ENCODE measurements at regions not wholly inside any gene's neighbourhood (a gene's known extent, or its start where the extent isn't known, plus 50 kb on each side); places are given as distances from the start of the nearest gene placed in this dataset.

GRCh38 chr12:103247531-103247930, 248.2 kb downstream of the C12orf42 start:
- H3K36me3 ChIP-seq (ENCODE audit: control insufficient read depth, insufficient read depth, low read length) = no peaks in the 10 kb centered on the region
- H3K27me3 ChIP-seq (ENCODE audit: control insufficient read depth, insufficient read depth, low read length, poor library complexity, severe bottlenecking) = no peaks in the 10 kb centered on the region
- Mint-ChIP-seq H3K27ac (no peak overlapping the region), H3K36me3 (ENCODE audit: low read depth) (no peaks in the 10 kb centered on the region), H3K9me3 (no peaks in the 10 kb centered on the region), H3K4me1 (no peaks in the 10 kb centered on the region), H3K27me3 (ENCODE audit: insufficient read depth) (no peaks in the 10 kb centered on the region), H3K4me3 (no peak overlapping the region)
- H3K4me1 ChIP-seq (ENCODE audit: control insufficient read depth, insufficient read depth, low read length) = no peaks in the 10 kb centered on the region
- H3K4me3 ChIP-seq (ENCODE audit: low read length) = no peak overlapping the region
- TF ChIP-seq, protein P1, sequence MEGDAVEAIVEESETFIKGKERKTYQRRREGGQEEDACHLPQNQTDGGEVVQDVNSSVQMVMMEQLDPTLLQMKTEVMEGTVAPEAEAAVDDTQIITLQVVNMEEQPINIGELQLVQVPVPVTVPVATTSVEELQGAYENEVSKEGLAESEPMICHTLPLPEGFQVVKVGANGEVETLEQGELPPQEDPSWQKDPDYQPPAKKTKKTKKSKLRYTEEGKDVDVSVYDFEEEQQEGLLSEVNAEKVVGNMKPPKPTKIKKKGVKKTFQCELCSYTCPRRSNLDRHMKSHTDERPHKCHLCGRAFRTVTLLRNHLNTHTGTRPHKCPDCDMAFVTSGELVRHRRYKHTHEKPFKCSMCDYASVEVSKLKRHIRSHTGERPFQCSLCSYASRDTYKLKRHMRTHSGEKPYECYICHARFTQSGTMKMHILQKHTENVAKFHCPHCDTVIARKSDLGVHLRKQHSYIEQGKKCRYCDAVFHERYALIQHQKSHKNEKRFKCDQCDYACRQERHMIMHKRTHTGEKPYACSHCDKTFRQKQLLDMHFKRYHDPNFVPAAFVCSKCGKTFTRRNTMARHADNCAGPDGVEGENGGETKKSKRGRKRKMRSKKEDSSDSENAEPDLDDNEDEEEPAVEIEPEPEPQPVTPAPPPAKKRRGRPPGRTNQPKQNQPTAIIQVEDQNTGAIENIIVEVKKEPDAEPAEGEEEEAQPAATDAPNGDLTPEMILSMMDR (conservative IDR thresholded peaks at IDR 0.05) = no peak
- H3K9me3 ChIP-seq (ENCODE audit: control insufficient read depth, low read length) = no peaks in the 10 kb centered on the region
- no peak overlapping the region for H3K27ac ChIP-seq (ENCODE audit: low read depth, low read length)
- H3K9ac ChIP-seq (ENCODE audit: extremely low read depth, low read length, poor library complexity, severe bottlenecking) = no peak overlapping the region
- no peak for DNase-seq

DNA sequence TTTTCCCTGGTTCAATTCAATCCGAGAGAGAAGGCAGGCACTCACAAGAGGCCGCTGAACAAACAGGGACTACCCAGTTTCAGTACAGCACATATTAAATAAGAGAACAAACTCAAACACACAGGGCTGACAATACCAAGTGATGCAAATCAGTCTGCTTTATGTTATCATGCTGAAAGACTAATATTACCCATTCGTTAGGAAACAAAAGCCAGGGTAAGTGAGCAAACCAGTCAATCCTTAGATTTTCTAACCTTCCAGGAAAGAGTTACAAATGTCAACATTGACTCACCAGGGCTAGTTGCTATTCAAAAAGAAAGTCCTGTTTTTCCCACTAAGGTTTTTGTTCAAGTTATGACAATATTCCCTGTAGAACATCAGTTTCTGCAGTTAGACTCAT, 246.2 kb downstream of the C12orf42 start:
- H3K9me3 ChIP-seq (ENCODE audit: control insufficient read depth, low read length) = no peaks in the 10 kb centered on the region
- H3K9ac ChIP-seq (ENCODE audit: extremely low read depth, low read length, poor library complexity, severe bottlenecking) = no peak overlapping the region
- H3K4me3 ChIP-seq (ENCODE audit: low read length) = no peak overlapping the region
- no peak overlapping the region for H3K4me3 Mint-ChIP-seq
- H3K27ac ChIP-seq (ENCODE audit: low read depth, low read length) = no peak overlapping the region
- H3K4me1 ChIP-seq (ENCODE audit: control insufficient read depth, insufficient read depth, low read length) = no peaks in the 10 kb centered on the region
- no peak overlapping the region for H3K27ac Mint-ChIP-seq
- H3K4me1 Mint-ChIP-seq = no peaks in the 10 kb centered on the region
- H3K9me3 Mint-ChIP-seq = no peaks in the 10 kb centered on the region
- H3K36me3 Mint-ChIP-seq (ENCODE audit: low read depth) = no peaks in the 10 kb centered on the region
- TF ChIP-seq, protein P1 (conservative IDR thresholded peaks at IDR 0.05) = no peak
- H3K27me3 ChIP-seq (ENCODE audit: control insufficient read depth, insufficient read depth, low read length, poor library complexity, severe bottlenecking) = no peaks in the 10 kb centered on the region
- no peak for DNase-seq
- WGBS, 2 experiments (ENCODE audit: insufficient coverage in 1 of 2, insufficient read length in 1 of 2) = 73 to 94% methylated on average over 1 to 3 of the region's 3 CpGs
- no peaks in the 10 kb centered on the region for H3K27me3 Mint-ChIP-seq (ENCODE audit: insufficient read depth)
- H3K36me3 ChIP-seq (ENCODE audit: control insufficient read depth, insufficient read depth, low read length) = no peaks in the 10 kb centered on the region

DNA sequence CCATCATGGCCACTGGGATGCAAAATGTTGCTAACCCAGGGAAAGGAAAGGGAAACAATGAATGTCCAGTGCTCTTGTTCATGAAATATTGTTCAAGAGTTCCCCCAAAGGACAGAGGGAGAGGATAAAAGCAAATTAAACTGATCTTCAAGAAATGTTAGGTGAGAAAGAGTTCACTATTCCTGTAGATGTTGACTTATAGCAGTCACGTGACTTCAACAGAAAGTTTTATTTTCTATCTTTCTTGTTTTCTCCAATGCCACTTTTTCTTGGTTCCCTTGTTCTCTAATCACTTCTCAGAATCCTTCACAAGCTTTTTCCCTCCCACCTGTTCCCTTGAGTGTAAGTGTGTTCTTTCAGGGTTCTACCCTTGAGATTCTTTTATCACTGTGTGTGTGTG, 245.3 kb downstream of the C12orf42 start:
- Histone ChIP-seq H3K4me1 (ENCODE audit: control insufficient read depth, insufficient read depth, low read length) (no peaks in the 10 kb centered on the region), H3K27me3 (ENCODE audit: control insufficient read depth, insufficient read depth, low read length, poor library complexity, severe bottlenecking) (no peaks in the 10 kb centered on the region), H3K4me3 (ENCODE audit: low read length) (no peak overlapping the region), H3K9ac (ENCODE audit: extremely low read depth, low read length, poor library complexity, severe bottlenecking) (no peak overlapping the region), H3K36me3 (ENCODE audit: control insufficient read depth, insufficient read depth, low read length) (no peaks in the 10 kb centered on the region), H3K27ac (ENCODE audit: low read depth, low read length) (no peak overlapping the region), H3K9me3 (ENCODE audit: control insufficient read depth, low read length) (no peaks in the 10 kb centered on the region)
- Mint-ChIP-seq H3K9me3 (no peaks in the 10 kb centered on the region), H3K27me3 (ENCODE audit: insufficient read depth) (no peaks in the 10 kb centered on the region), H3K36me3 (ENCODE audit: low read depth) (no peaks in the 10 kb centered on the region), H3K4me1 (no peaks in the 10 kb centered on the region), H3K27ac (no peak overlapping the region), H3K4me3 (no peak overlapping the region)
- 93 to 100% methylated on average over 1 of the region's 1 CpG for WGBS, 2 experiments (ENCODE audit: insufficient coverage in 1 of 2, insufficient read length in 1 of 2)
- DNase-seq = no peak
- TF ChIP-seq, protein P1 (conservative IDR thresholded peaks at IDR 0.05) = no peak

All from endodermal cell (in vitro differentiated cells).